H1 (cell line): ENCODE measurements at regions not wholly inside any gene's neighbourhood (a gene's known extent, or its start where the extent isn't known, plus 50 kb on each side); places are given as distances from the start of the nearest gene placed in this dataset.
A peak's percentile ranks its signal among the peaks of the same experiment; 100 is the strongest.

Experiments used
- CTCF ChIA-PET: fragments of 300-600 bp; sonication (Branson Sonifier 250); formaldehyde crosslinking; loops from one replicate; lab custom pipeline; 2021; ENCODE audit not compliant: partially characterized antibody; lab: Charles Lee
- POLR2A ChIA-PET: fragments of 300-600 bp; sonication (Branson Sonifier 250); formaldehyde crosslinking; loops from one replicate; lab custom pipeline; 2021; ENCODE audit warnings: inconsistent platforms; ENCODE audit not compliant: partially characterized antibody; lab: Charles Lee
- DNase-seq, 2 experiments: peaks; one replicate each; pipeline versions ENCODE4 v3.0.0 to v3.0.0-alpha.2; 2010 to 2022; ENCODE audit warnings: low spot score in 2 of 2, low read depth in 1 of 2, mixed read lengths in 1 of 2
- FAIRE-seq: peaks from 2 replicates; lab custom pipeline; 2011; peaks lifted over from hg19 to GRCh38; lab: Jason Lieb, UNC
- H2AFZ ChIP-seq: 2 replicates; pipeline ENCODE4 v1.8.1; 2012; ENCODE audit warnings: low read length, inconsistent platforms
- H2AK5ac ChIP-seq: 2 replicates; pipeline ENCODE4 v1.6.1; 2013; ENCODE audit warnings: low read depth, low read length
- H2BK120ac ChIP-seq: replicated peaks from 2 replicates; pipeline ENCODE3; 2013; ENCODE audit warnings: low read depth, low read length, inconsistent platforms
- H2BK12ac ChIP-seq: 2 replicates; pipeline ENCODE4 v1.6.1; 2013; ENCODE audit warnings: low read depth, low read length
- H2BK15ac ChIP-seq: 2 replicates; pipeline ENCODE4 v1.6.1; 2013; ENCODE audit warnings: low read length
- H2BK20ac ChIP-seq: 2 replicates; pipeline ENCODE4 v1.6.1; 2013; ENCODE audit warnings: low read length
- H2BK5ac ChIP-seq: 2 replicates; pipeline ENCODE4 v1.6.1; 2013; ENCODE audit warnings: low read depth, low read length
- H3K14ac ChIP-seq: 2 replicates; pipeline ENCODE4 v1.6.1; 2013; ENCODE audit warnings: inconsistent platforms; ENCODE audit not compliant: insufficient read length
- H3K18ac ChIP-seq: 2 replicates; pipeline ENCODE4 v1.6.1; 2013; ENCODE audit warnings: low read length; ENCODE audit errors: extremely low read depth
- H3K23ac ChIP-seq: 2 replicates; pipeline ENCODE4 v1.6.1; 2013; ENCODE audit warnings: inconsistent platforms; ENCODE audit not compliant: insufficient read length
- H3K23me2 ChIP-seq: 2 replicates; pipeline ENCODE4 v1.6.1; 2013; ENCODE audit warnings: low read depth, low read length
- H3K27ac ChIP-seq: 2 replicates; pipeline ENCODE4 v1.6.1; 2011; ENCODE audit warnings: low read depth, low read length, inconsistent platforms
- H3K27me3 ChIP-seq, 4 experiments: replicated peaks in 1 of 4; 1 replicate in 1 of 4; 2 replicates in 3 of 4; pipeline versions ENCODE4 v1.6.1 to v1.8.1; 2011 to 2013; ENCODE audit warnings: low read length in 3 of 4, mild to moderate bottlenecking in 3 of 4, inconsistent platforms in 2 of 4, mixed read lengths in 2 of 4, moderate library complexity in 1 of 4; ENCODE audit not compliant: control insufficient read depth in 3 of 4, insufficient read depth in 3 of 4; ENCODE audit errors: extremely low read depth in 1 of 4
- H3K36me3 ChIP-seq, 4 experiments: 2 replicates each; pipeline versions ENCODE4 v1.6.1 to v1.8.1; 2011 to 2013; ENCODE audit warnings: mild to moderate bottlenecking in 4 of 4, low read length in 3 of 4, moderate library complexity in 2 of 4, control low read depth in 1 of 4, inconsistent platforms in 1 of 4; ENCODE audit not compliant: insufficient read depth in 4 of 4, control insufficient read depth in 2 of 4
- H3K4ac ChIP-seq: replicated peaks from 2 replicates; pipeline ENCODE3; 2013; ENCODE audit warnings: low read length, low read depth, mixed read lengths, inconsistent platforms; ENCODE audit not compliant: insufficient read length
- H3K4me1 ChIP-seq, 4 experiments: replicated peaks in 1 of 4; 1 replicate in 1 of 4; 2 replicates in 3 of 4; pipeline versions ENCODE4 v1.6.1 to v1.8.1; 2011 to 2013; ENCODE audit warnings: low read length in 3 of 4, inconsistent platforms in 2 of 4, mixed read lengths in 1 of 4; ENCODE audit not compliant: insufficient read depth in 4 of 4, control insufficient read depth in 3 of 4
- H3K4me2 ChIP-seq, 2 experiments: 2 replicates each; pipeline versions ENCODE4 v1.6.1 to v1.8.1; 2011 to 2013; ENCODE audit warnings: low read depth in 2 of 2, low read length in 2 of 2, control low read depth in 1 of 2, inconsistent platforms in 1 of 2, mild to moderate bottlenecking in 1 of 2; ENCODE audit not compliant: insufficient read depth in 1 of 2
- H3K4me3 ChIP-seq, 4 experiments: fragments of 200-600, 300-600 bp in 1 of 4; sonication (generic), shearing (Covaris generic), sonication (Bioruptor Twin) in 1 of 4; 2 replicates each; pipeline versions ENCODE4 v1.5.1 to v1.8.1; 2011 to 2016; ENCODE audit warnings: low read length in 4 of 4, low read depth in 3 of 4, control low read depth in 2 of 4, inconsistent platforms in 2 of 4, mild to moderate bottlenecking in 2 of 4, mixed read lengths in 1 of 4, moderate library complexity in 1 of 4; ENCODE audit not compliant: insufficient read depth in 2 of 4; ENCODE audit errors: extremely low read depth in 1 of 4
- H3K56ac ChIP-seq: replicated peaks from 2 replicates; pipeline ENCODE3; 2013; ENCODE audit warnings: low read depth, mild to moderate bottlenecking, mixed read lengths, low read length, inconsistent platforms; ENCODE audit not compliant: insufficient read length
- H3K79me1 ChIP-seq: 2 replicates; pipeline ENCODE4 v1.6.1; 2013; ENCODE audit warnings: low read depth, low read length, control low read depth
- H3K79me2 ChIP-seq, 2 experiments: 2 replicates each; pipeline versions ENCODE4 v1.6.1 to v1.8.1; 2012 to 2013; ENCODE audit warnings: low read length in 2 of 2, mild to moderate bottlenecking in 2 of 2, inconsistent platforms in 1 of 2; ENCODE audit not compliant: insufficient read depth in 2 of 2, control insufficient read depth in 1 of 2
- H3K9ac ChIP-seq, 4 experiments: replicated peaks in 1 of 4; 1 replicate in 1 of 4; 2 replicates in 3 of 4; pipeline versions ENCODE4 v1.6.1 to v1.8.1; 2011 to 2013; ENCODE audit warnings: low read depth in 3 of 4, low read length in 3 of 4, control low read depth in 2 of 4, mild to moderate bottlenecking in 2 of 4, moderate library complexity in 2 of 4, inconsistent platforms in 1 of 4; ENCODE audit errors: extremely low read depth in 1 of 4
- H3K9me3 ChIP-seq, 2 experiments: 2 replicates each; pipeline versions ENCODE4 v1.6.1 to v1.8.1; 2012 to 2013; ENCODE audit warnings: mild to moderate bottlenecking in 2 of 2, moderate library complexity in 2 of 2, control low read depth in 1 of 2, inconsistent platforms in 1 of 2, low read depth in 1 of 2, low read length in 1 of 2, mixed read lengths in 1 of 2; ENCODE audit not compliant: insufficient read depth in 2 of 2
- H4K20me1 ChIP-seq, 2 experiments: replicated peaks in 1 of 2; 2 replicates each; pipeline versions ENCODE3 to v1.8.1; 2011 to 2013; ENCODE audit warnings: inconsistent platforms in 2 of 2, low read length in 2 of 2, mild to moderate bottlenecking in 1 of 2; ENCODE audit not compliant: insufficient read depth in 2 of 2, control insufficient read depth in 1 of 2
- H4K5ac ChIP-seq: 2 replicates; pipeline ENCODE4 v1.6.1; 2013; ENCODE audit warnings: low read length, low read depth, mixed read lengths, inconsistent platforms; ENCODE audit not compliant: insufficient read length
- H4K8ac ChIP-seq: 2 replicates; pipeline ENCODE4 v1.8.0; 2013; ENCODE audit warnings: mild to moderate bottlenecking, moderate library complexity, low read length, inconsistent platforms; ENCODE audit not compliant: insufficient read depth; ENCODE audit errors: extremely low read depth
- H4K91ac ChIP-seq: replicated peaks from 2 replicates; pipeline ENCODE3; 2013; ENCODE audit warnings: low read length, mixed read lengths, inconsistent platforms; ENCODE audit not compliant: insufficient read length
- CHD1 ChIP-seq: IDR thresholded peaks from 2 replicates; pipeline ENCODE4 v1.6.1; 2012; ENCODE audit warnings: low read depth, low read length, improper control_type of control experiment
- EGR1 ChIP-seq: IDR thresholded peaks from 2 replicates; pipeline ENCODE4 v1.6.1; 2011; ENCODE audit warnings: low read depth, low read length, borderline replicate concordance
- GABPA ChIP-seq: IDR thresholded peaks from 2 replicates; pipeline ENCODE4 v1.6.1; 2011; ENCODE audit warnings: mild to moderate bottlenecking, low read length, moderate library complexity, borderline replicate concordance; ENCODE audit not compliant: insufficient read depth
- HDAC6 ChIP-seq: IDR thresholded peaks from one replicate; pipeline ENCODE4 v1.7.1; 2012; ENCODE audit warnings: low read depth, mild to moderate bottlenecking, inconsistent platforms, low read length, moderate library complexity
- POLR2AphosphoS5 ChIP-seq: IDR thresholded peaks from 2 replicates; pipeline ENCODE4 v1.6.1; 2011; ENCODE audit warnings: low read depth, low read length
- RFX5 ChIP-seq: IDR thresholded peaks from 2 replicates; pipeline ENCODE4 v1.6.1; 2011; ENCODE audit warnings: low read depth, low read length, improper control_type of control experiment, borderline replicate concordance
- TF ChIP-seq, protein P1 (sequence below): IDR thresholded peaks from 2 replicates; pipeline ENCODE4 v1.6.1; 2012; ENCODE audit warnings: low read length, inconsistent platforms
- TF ChIP-seq, protein P2 (sequence below): IDR thresholded peaks from 2 replicates; pipeline ENCODE4 v1.6.1; 2012; ENCODE audit warnings: inconsistent platforms

DNA sequence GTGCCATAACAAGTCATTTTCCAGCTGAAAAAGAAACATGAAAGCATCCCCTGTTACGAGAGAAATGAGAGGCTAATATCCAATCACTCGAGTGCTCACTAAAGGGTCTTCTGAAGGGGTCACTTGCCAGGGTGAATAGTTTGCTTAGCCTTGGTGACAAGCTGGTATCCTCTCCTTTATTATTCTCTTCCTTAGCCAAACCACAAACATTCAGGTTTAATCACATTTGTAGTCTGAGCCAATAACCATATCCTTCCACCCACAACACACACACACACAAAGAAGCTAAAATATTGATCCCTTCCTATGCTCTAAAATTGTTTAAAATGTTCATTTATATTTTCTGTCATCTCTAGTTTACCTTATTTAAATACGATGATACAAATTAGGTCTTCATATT lies 240.5 kb upstream of the TMCO5A start (continued):
- TF ChIP-seq GABPA = no peak

DNA sequence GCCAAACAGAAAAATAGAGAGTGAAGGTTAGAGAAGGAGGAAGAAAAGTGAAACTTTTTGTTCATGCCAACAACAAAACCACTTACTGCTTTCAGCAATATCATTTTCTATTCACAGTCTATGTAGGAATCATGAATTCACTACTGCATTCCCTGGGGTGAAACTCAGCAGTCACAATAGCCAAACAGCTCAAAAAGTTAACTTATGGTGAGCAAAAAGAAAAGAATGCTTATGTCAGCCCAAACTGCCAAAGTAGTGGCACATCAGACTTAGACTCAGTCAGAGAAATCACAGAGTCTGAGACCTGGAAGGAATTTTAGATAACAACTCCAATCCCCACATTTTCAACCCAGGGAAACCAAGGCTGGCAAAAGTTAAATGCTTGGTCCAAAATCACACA lies 238.7 kb upstream of the TMCO5A start:
- H3K27ac ChIP-seq = no peak overlapping the region
- no peak overlapping the region for H4K91ac ChIP-seq
- no peaks in the 10 kb centered on the region for H3K79me1 ChIP-seq
- H3K36me3 ChIP-seq = no peaks in the 10 kb centered on the region
- H3K4ac ChIP-seq = no peak overlapping the region
- TF ChIP-seq EGR1 (no peak), CHD1 (no peak), POLR2AphosphoS5 (no peak), RFX5 (no peak), HDAC6 (no peak)
- TF ChIP-seq, protein P1, sequence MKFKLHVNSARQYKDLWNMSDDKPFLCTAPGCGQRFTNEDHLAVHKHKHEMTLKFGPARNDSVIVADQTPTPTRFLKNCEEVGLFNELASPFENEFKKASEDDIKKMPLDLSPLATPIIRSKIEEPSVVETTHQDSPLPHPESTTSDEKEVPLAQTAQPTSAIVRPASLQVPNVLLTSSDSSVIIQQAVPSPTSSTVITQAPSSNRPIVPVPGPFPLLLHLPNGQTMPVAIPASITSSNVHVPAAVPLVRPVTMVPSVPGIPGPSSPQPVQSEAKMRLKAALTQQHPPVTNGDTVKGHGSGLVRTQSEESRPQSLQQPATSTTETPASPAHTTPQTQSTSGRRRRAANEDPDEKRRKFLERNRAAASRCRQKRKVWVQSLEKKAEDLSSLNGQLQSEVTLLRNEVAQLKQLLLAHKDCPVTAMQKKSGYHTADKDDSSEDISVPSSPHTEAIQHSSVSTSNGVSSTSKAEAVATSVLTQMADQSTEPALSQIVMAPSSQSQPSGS = no peak
- TF ChIP-seq, protein P2, sequence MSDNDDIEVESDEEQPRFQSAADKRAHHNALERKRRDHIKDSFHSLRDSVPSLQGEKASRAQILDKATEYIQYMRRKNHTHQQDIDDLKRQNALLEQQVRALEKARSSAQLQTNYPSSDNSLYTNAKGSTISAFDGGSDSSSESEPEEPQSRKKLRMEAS = no peak
- no peaks in the 10 kb centered on the region for H4K20me1 ChIP-seq
- H3K14ac ChIP-seq = no peak overlapping the region
- no peaks in the 10 kb centered on the region for H3K27me3 ChIP-seq
- no peak overlapping the region for H3K4me3 ChIP-seq
- no peak overlapping the region for H4K8ac ChIP-seq
- no peak overlapping the region for H2BK12ac ChIP-seq
- no peak overlapping the region for H3K56ac ChIP-seq
- no peaks in the 10 kb centered on the region for H3K4me1 ChIP-seq
- FAIRE-seq (no peak), DNase-seq (no peak)
- no peak overlapping the region for H2BK15ac ChIP-seq
- H3K79me2 ChIP-seq = no peaks in the 10 kb centered on the region
- no peak overlapping the region for H2BK120ac ChIP-seq
- no peak overlapping the region for H3K4me2 ChIP-seq
- H3K23me2 ChIP-seq = no peaks in the 10 kb centered on the region; the same call in 1 of the 2 replicates
- no peak overlapping the region for H2AK5ac ChIP-seq
- no peak overlapping the region for H2BK20ac ChIP-seq
- CTCF ChIA-PET = no interaction called here
- no peak overlapping the region for H3K18ac ChIP-seq
- no peak overlapping the region for H2BK5ac ChIP-seq
- POLR2A ChIA-PET = no interaction called here
- peak overlapping the region; percentile 60; the same call in 1 of the 2 replicates for H2AFZ ChIP-seq
- H3K9me3 ChIP-seq = peaks cover 0 to 3% of the 10 kb centered on the region in 2 experiments; a peak in 1 of 4 replicates
- no peak overlapping the region for H3K9ac ChIP-seq
- H3K23ac ChIP-seq = no peak overlapping the region
- no peak overlapping the region for H4K5ac ChIP-seq
